Panc1 (cell line): ENCODE measurements at regions not wholly inside any gene's neighbourhood (a gene's known extent, or its start where the extent isn't known, plus 50 kb on each side); places are given as distances from the start of the nearest gene placed in this dataset.

ENCODE experiments used
- ATAC-seq: fragments of 200-7000 bp; cut with Tn5 transposase; 2 replicates; pipeline ENCODE4 v1.9.1; 2020; ENCODE audit warnings: mild to moderate bottlenecking, moderate library complexity
- BruUV-seq: library from RNA; stranded (reverse); fragments of 400-500 nt; replicated peaks from 2 replicates; lab custom pipeline; 2021; lab: Mats Ljungman, UMichigan
- CTCF ChIA-PET: fragments of 300-600 bp; sonication (Branson Sonifier 250); formaldehyde crosslinking; loops from one replicate; lab custom pipeline; 2022; ENCODE audit warnings: antibody characterized with exemption; lab: Charles Lee
- POLR2A ChIA-PET: fragments of 300-600 bp; sonication (Branson Sonifier 250); formaldehyde crosslinking; loops from one replicate; lab custom pipeline; 2022; ENCODE audit warnings: antibody characterized with exemption; lab: Charles Lee
- DNase-seq: peaks from one replicate; pipeline ENCODE4 v3.0.0-alpha.2; 2010; ENCODE audit warnings: low read depth, low spot score
- H3K27ac ChIP-seq: 2 replicates; pipeline ENCODE4 v1.5.1; 2011; ENCODE audit warnings: mild to moderate bottlenecking, low read length, inconsistent platforms
- H3K27me3 ChIP-seq: fragments of 200-500 bp; sonication (Bioruptor generic); 2 replicates; pipeline ENCODE4 v1.6.0; 2014; ENCODE audit warnings: low read length, inconsistent platforms; ENCODE audit not compliant: control insufficient read depth, insufficient read depth
- H3K36me3 ChIP-seq: fragments of 200-500 bp; sonication (Bioruptor generic); 2 replicates; pipeline ENCODE4 v1.5.1; 2014; ENCODE audit warnings: inconsistent platforms, mild to moderate bottlenecking, low read length, moderate library complexity; ENCODE audit not compliant: control insufficient read depth, insufficient read depth
- H3K4me1 ChIP-seq: 2 replicates; pipeline ENCODE4 v1.5.1; 2011; ENCODE audit warnings: inconsistent platforms, mild to moderate bottlenecking, low read length, moderate library complexity; ENCODE audit not compliant: control insufficient read depth, insufficient read depth
- H3K4me3 ChIP-seq, 2 experiments: 2 replicates each; pipeline ENCODE4 v1.5.1; 2011 to 2012; ENCODE audit warnings: low read depth in 2 of 2, low read length in 2 of 2, mild to moderate bottlenecking in 2 of 2, inconsistent platforms in 1 of 2, moderate library complexity in 1 of 2
- H3K9me3 ChIP-seq: fragments of 200-500 bp; sonication (Bioruptor generic); 2 replicates; pipeline ENCODE4 v1.5.1; 2014; ENCODE audit warnings: low read depth, mild to moderate bottlenecking, inconsistent platforms, low read length, moderate library complexity; ENCODE audit not compliant: control insufficient read depth, insufficient read depth
- POLR2AphosphoS5 ChIP-seq: IDR thresholded peaks from 2 replicates; pipeline ENCODE4 v1.6.1; 2012; ENCODE audit warnings: mild to moderate bottlenecking, low read depth, low read length, moderate library complexity
- SIN3A ChIP-seq: IDR thresholded peaks from 2 replicates; pipeline ENCODE4 v1.6.1; 2012; ENCODE audit warnings: low read depth, mild to moderate bottlenecking, low read length, moderate library complexity, borderline replicate concordance; ENCODE audit not compliant: insufficient read depth
- TCF7L2 ChIP-seq: IDR thresholded peaks from 2 replicates; pipeline ENCODE4 v1.6.1; 2011; ENCODE audit warnings: mild to moderate bottlenecking, low read depth, low read length, inconsistent platforms
- in situ Hi-C: cut with HindIII; loops from 2 replicates; pipeline ENCODE4 v1.10.0; 2016; ENCODE audit warnings: low sequenced_read_pairs, low pct_unique_long_range_greater_than_20kb
- intact Hi-C: fragments of 100-400 bp; cut with micrococcal nuclease; formaldehyde crosslinking; loops from one replicate; pipeline ENCODE4 v1.10.0; 2022; ENCODE audit not compliant: unreplicated experiment
- TF ChIP-seq, protein P1 (sequence below), 2 experiments: IDR thresholded peaks; 2 replicates each; pipeline ENCODE4 v1.6.1; 2011 to 2012; ENCODE audit warnings: low read depth in 2 of 2, control low read depth in 1 of 2, low read length in 1 of 2, mild to moderate bottlenecking in 1 of 2, moderate library complexity in 1 of 2; ENCODE audit not compliant: insufficient read depth in 1 of 2
- TF ChIP-seq, protein P2 (sequence below): fragments of 450-650 bp; IDR thresholded peaks from 2 replicates; pipeline ENCODE4 v1.5.1; 2017; ENCODE audit warnings: mild to moderate bottlenecking

DNA sequence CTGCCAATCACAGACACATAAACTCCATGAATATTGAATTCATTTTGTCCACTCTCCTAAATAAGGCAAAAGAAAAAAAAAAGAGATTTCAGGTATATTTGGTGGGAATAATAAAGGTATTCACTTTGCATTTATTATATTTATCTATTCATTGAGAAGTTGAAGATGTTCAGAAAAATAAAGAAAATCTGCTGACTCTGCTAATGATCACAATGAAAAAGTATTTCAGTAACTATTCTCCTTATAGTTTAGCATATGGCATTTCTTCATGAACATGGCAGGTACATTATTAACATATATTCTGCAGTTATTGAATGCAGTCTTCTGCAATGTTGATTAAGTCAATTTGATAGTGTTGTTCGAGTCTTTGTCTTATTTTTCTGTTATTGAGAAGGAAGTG lies 202.5 kb upstream of the ANKRD50 start:
- CTCF ChIA-PET = no interaction called here
- no TSS peak for BruUV-seq
- H3K4me1 ChIP-seq = no peaks in the 10 kb centered on the region
- H3K27me3 ChIP-seq = no peaks in the 10 kb centered on the region
- H3K4me3 ChIP-seq = no peak overlapping the region
- in situ Hi-C loops = no loop called here
- POLR2A ChIA-PET = no interaction called here
- ATAC-seq (no peak), DNase-seq (no peak)
- no peaks in the 10 kb centered on the region for H3K9me3 ChIP-seq
- no peak for TF ChIP-seq SIN3A
- H3K27ac ChIP-seq = no peak overlapping the region
- intact Hi-C loops = no loop called here
- no peaks in the 10 kb centered on the region for H3K36me3 ChIP-seq

DNA sequence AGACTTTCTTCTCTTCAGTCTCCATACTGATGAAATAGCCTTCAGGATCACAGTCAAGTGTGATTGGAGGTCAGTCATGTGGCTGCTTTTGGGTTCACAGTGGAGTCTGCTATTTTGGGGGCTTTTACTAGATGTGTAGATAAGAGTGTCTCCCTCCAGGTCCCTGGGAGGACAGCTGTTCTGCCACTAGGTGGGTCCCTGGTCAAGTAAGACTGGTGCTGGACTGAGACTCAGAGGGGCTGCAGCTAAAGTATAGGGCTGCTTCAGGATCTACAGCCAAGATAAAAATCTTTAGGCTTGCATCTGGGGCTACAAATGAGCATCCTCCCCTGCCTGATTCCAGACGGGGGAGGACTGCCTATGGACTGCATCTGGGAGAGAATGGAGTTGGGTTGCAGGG lies 200.7 kb upstream of the ANKRD50 start:
- DNase-seq = no peak
- CTCF ChIA-PET = no interaction called here
- in situ Hi-C loops (no loop called here), intact Hi-C loops (no loop called here)
- no TSS peak for BruUV-seq
- POLR2A ChIA-PET = no interaction called here
- Histone ChIP-seq H3K36me3 (no peaks in the 10 kb centered on the region), H3K27me3 (no peaks in the 10 kb centered on the region), H3K4me3 (no peak overlapping the region), H3K9me3 (no peaks in the 10 kb centered on the region), H3K27ac (no peak overlapping the region), H3K4me1 (no peaks in the 10 kb centered on the region)
- TF ChIP-seq POLR2AphosphoS5 = no peak
- no peak for TF ChIP-seq TCF7L2
- TF ChIP-seq, protein P1, sequence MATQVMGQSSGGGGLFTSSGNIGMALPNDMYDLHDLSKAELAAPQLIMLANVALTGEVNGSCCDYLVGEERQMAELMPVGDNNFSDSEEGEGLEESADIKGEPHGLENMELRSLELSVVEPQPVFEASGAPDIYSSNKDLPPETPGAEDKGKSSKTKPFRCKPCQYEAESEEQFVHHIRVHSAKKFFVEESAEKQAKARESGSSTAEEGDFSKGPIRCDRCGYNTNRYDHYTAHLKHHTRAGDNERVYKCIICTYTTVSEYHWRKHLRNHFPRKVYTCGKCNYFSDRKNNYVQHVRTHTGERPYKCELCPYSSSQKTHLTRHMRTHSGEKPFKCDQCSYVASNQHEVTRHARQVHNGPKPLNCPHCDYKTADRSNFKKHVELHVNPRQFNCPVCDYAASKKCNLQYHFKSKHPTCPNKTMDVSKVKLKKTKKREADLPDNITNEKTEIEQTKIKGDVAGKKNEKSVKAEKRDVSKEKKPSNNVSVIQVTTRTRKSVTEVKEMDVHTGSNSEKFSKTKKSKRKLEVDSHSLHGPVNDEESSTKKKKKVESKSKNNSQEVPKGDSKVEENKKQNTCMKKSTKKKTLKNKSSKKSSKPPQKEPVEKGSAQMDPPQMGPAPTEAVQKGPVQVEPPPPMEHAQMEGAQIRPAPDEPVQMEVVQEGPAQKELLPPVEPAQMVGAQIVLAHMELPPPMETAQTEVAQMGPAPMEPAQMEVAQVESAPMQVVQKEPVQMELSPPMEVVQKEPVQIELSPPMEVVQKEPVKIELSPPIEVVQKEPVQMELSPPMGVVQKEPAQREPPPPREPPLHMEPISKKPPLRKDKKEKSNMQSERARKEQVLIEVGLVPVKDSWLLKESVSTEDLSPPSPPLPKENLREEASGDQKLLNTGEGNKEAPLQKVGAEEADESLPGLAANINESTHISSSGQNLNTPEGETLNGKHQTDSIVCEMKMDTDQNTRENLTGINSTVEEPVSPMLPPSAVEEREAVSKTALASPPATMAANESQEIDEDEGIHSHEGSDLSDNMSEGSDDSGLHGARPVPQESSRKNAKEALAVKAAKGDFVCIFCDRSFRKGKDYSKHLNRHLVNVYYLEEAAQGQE (IDR thresholded peaks at IDR 0.05; ENCODE audit: insufficient read depth in 1 of 2, low read depth in 2 of 2, low read length in 1 of 2) = no peak
- no peak for TF ChIP-seq SIN3A
- TF ChIP-seq, protein P2, sequence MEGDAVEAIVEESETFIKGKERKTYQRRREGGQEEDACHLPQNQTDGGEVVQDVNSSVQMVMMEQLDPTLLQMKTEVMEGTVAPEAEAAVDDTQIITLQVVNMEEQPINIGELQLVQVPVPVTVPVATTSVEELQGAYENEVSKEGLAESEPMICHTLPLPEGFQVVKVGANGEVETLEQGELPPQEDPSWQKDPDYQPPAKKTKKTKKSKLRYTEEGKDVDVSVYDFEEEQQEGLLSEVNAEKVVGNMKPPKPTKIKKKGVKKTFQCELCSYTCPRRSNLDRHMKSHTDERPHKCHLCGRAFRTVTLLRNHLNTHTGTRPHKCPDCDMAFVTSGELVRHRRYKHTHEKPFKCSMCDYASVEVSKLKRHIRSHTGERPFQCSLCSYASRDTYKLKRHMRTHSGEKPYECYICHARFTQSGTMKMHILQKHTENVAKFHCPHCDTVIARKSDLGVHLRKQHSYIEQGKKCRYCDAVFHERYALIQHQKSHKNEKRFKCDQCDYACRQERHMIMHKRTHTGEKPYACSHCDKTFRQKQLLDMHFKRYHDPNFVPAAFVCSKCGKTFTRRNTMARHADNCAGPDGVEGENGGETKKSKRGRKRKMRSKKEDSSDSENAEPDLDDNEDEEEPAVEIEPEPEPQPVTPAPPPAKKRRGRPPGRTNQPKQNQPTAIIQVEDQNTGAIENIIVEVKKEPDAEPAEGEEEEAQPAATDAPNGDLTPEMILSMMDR = no peak
- no peak for ATAC-seq

DNA sequence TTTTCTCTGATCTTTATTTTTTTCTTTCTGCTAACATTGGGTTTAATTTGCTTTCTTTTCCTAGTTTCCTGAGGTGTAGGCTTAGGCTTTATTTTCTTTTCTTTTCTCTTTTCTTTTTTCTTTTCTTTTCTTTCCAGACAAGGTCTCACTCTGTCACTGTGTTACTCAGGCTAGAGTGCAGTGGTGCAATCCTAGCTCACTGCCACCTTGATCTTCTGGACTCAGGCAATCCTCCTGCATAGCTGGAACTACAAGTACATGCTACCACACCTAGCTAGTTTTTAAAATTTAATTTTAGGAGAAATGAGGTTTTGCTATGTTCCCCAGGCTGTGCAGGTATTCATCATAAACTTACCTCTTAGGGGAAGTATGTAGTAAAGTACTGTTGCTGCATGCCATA lies 197.8 kb upstream of the ANKRD50 start:
- ATAC-seq (no peak), DNase-seq (no peak)
- no peaks in the 10 kb centered on the region for H3K27me3 ChIP-seq
- CTCF ChIA-PET = no interaction called here
- in situ Hi-C loops (no loop called here), intact Hi-C loops (no loop called here)
- no peak overlapping the region for H3K27ac ChIP-seq
- no TSS peak for BruUV-seq
- no peak overlapping the region for H3K4me3 ChIP-seq
- no peaks in the 10 kb centered on the region for H3K4me1 ChIP-seq
- no peaks in the 10 kb centered on the region for H3K36me3 ChIP-seq
- POLR2A ChIA-PET = no interaction called here
- H3K9me3 ChIP-seq = no peaks in the 10 kb centered on the region
- TF ChIP-seq POLR2AphosphoS5 (no peak), TCF7L2 (no peak), SIN3A (no peak)
- TF ChIP-seq, protein P1 (IDR thresholded peaks at IDR 0.05; ENCODE audit: insufficient read depth in 1 of 2, low read depth in 2 of 2, low read length in 1 of 2) = no peak
- TF ChIP-seq, protein P2 = no peak
